Amniotic stem cell (primary cell): ENCODE measurements at regions not wholly inside any gene's neighbourhood (a gene's known extent, or its start where the extent isn't known, plus 50 kb on each side); places are given as distances from the start of the nearest gene placed in this dataset.
"Not testable (repeated sequence)": the region's sequence is repeated elsewhere in the genome, so short reads cannot be mapped to it uniquely, and the experiment has no call there.

ENCODE experiments used
- DNase-seq: peaks from one replicate; lab custom pipeline; 2025; lab: John Stamatoyannopoulos, UW

DNA sequence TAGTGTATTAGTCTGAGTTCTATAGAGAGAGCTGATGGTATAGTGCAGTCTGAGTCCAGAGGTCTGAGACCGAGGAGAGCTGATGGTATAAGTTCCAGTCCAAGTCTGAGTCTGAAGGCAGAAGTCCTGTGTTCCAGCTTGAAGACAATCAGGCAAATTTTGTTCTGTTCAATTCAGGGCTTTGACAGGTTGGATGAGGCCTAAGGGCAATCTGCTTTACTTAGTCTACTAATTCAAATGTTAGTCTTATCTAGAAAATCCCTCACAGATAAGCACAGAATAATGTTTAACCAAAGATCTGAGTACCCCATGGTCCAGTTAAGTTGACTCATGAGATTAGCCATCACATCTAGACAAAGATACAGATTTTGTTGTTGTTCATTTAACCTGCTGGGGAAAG lies 303.0 kb upstream of the KLF4 start:
- DNase-seq, result no peak

DNA sequence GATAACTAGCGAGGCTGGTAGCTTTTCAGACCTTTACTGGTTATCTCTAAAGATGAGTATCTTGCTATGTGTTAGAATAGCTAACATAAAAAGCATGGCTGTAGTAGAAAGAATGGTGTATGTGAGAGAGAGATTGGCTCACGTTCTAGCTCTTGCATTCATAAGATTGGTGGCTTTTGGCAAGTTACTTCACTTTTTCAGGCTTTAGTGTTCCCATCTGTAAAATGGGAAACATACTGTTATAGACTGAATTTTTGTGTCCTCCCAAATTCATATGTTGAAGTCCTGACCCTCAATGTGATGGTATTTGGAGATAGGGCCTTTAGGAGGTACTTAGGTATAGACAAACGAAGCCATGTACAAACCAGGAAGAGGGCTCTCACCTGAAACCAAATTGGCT lies 302.4 kb upstream of the KLF4 start:
- no peak for DNase-seq

DNA sequence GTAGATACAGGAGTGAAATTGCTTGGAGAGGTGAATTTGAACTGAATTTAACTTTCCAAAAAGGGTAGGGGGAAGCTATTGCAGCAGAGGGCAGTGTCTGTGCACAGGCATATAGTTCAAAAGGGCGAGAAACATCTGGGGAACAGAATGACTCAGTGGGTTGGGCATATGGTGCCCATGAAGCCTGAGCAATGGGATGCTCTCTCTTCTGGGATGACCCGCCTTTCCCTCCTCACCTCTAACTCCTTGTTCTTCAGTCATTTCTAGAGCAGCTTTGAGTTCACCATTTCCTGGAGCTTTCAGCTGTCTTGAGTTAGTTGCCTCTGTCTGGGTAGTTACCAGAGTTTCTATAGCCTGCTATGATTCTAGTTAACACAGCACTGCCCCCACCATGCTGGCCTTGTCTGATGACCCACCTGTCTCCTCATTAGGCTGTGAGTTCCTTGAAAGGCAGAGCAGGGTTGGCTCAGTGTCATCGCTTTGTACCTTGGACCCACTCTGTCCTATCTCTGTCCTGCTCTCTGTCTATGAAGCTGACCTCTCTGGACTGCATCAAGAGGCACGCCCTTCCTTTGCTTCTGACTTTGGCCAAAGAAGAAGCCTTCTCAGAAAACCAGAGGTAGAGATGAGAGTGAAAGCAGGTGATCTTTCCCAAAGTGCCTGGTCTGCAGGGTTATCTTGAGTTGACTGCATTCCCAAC lies 299.6 kb upstream of the KLF4 start:
- no peak for DNase-seq

DNA sequence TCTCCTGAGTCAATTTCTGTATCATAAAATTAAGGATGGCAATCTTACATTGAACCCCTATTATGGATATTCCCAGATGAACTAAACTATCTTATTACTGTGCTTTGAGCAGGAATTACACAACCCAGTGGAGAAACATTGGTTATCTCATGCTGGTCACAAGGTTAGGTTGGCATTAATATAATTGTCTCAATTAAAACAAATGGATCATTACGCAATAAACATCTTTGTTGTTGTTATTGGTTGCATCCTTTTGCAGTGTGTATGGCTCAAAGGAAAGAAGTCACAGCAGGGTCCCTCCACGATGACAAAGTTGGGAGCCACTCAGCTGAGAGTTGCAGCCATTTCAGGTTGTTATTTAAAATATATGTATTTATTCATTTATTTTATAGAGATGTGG lies 297.0 kb upstream of the KLF4 start:
- DNase-seq, result no peak

DNA sequence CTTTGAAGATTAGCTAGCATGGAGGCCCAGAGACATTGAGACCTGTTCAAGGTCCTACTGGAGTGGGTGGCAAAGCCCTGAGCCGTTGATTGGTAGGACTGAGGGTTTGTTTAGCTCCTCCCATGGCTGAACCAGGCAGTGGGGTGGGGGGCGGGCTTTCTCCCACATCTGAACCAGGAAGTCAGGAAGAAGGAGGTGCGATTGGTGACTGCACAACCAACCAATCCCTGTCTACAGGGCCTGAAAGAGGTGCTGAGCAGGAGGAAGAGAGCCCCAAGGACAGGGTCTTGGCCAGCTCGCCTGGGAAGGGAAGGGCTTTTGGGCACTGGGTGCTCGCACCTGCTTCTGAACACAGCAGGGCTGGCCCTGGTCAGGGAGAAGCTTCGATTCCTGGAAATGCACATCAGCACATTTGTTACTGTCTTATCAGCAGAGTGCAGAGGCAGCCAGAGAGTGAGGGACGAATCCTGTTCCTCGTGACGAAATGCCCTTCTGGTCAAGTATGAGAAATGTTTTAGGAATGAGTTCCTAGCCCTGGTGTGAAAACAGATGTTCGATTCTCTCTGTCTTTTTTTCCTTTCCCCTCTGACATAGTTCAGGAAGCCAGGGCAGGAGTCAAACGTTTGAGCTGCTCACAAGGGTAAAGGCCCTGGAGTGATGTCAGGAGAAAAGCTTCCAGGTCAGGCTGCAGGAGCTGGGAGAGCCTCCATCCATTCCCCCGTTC lies 294.8 kb upstream of the KLF4 start:
- DNase-seq, result peak; percentile 34

DNA sequence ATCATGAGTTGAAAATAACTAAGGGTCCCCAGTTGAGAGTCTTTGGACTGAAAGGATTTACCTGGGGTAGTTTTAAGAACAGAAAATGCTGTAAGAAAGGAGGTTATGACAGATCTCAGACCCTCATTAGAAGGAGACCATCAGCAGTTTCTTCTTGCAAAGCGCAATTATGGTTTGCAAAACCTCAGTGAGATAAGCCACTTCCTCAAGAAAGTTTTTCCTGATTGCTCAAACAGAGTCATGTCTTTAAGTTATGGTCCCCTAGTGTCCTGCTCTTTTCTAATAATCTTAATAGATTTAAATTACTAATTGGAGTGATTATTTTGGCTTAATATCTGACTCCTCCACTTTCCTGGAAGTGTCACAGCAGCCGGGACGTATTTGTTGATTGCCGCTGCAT lies 293.2 kb upstream of the KLF4 start:
- no peak for DNase-seq

DNA sequence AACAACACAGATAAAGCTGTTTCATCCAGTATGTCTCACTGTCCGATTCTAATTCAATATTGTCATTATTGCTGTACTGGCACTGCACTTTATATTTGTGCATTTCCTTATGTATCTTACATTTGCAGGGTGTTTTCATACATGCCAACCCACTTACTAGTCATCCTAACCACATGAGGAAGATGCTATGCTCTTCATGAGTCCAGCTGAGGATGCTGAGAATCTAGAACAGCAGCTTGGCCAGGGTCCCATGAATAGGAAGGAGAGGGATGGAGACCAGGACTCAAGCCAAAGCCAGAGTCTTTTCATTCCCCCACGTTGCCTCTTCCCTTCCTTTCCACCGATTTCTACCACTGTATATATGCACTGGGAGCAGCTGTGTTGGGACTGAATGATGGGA lies 292.8 kb upstream of the KLF4 start:
- no peak for DNase-seq

DNA sequence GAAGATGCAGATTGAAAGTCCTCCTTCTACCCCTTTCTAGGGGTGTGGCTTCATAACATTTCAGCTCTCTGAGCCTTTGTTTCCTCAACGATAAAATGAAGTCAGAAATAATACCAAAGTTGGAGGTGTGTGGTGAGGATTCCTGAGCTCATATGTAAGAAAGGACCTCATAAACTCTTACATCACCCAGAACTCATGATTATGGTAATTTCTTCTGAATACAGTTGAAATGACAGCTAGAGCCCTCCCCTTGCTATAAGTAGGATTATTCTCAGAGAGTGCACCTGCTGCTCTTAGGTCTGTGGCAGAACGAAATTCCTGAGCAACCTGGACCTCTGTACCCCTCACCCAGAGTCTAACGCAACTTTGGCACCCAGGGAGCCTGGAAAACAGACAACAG lies 291.4 kb upstream of the KLF4 start:
- no peak for DNase-seq

DNA sequence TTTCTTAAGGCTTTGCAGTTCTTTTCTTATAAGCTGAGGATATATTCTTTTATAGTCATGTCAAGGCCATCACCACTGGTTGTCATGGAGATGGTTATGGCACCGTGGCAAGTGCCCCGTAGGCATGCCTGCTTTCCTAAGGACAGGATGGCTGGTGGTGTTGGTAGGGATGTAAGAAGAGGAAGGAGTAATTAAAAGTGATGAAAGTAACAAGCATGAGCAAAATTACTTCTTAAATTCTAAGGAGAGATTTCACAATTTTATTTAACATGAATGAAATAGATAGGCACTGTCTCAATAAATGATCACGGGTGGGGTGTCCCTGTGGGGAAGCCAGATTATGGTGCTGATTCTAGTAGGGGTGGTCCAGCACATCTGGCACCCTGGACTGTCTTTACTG lies 290.2 kb upstream of the KLF4 start:
- DNase-seq, result no peak

DNA sequence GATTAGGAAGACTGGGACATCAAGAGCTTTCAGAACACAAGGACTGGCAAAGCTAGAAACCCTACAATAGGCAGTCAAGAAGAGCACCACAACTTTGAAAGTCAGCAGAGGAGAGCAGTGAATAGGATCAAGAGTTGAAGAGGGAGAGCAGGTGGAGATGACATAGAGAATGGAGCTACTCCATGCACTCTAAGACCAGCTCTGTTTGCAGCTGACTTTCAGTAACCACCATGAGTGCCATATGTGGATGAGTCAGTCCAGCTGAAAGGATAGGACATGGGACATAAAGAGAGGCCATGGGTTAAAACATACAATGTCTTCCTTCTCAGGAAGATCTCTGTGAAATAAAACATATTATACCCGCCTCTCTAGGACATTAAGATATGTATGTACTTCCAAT lies 289.1 kb upstream of the KLF4 start:
- DNase-seq, result no peak

DNA sequence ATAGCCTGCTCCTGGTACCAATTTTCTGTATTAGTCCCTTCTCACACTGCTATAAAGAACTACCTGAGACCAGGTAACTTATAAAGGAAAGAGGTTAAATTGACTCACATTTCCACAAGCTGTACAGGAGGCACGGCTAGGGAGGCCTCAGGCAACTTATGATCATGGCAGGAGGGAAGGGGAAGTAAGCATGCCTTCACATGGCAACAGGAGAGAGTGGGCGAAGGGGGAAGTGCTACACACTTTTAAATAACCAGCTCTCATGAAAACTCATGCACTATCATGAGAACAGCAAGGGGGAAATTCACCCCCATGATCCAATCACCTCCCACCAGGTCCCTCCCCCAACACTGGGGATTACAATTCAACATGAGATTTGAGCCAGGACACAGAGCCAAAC lies 284.5 kb upstream of the KLF4 start:
- not testable (repeated sequence) for DNase-seq

DNA sequence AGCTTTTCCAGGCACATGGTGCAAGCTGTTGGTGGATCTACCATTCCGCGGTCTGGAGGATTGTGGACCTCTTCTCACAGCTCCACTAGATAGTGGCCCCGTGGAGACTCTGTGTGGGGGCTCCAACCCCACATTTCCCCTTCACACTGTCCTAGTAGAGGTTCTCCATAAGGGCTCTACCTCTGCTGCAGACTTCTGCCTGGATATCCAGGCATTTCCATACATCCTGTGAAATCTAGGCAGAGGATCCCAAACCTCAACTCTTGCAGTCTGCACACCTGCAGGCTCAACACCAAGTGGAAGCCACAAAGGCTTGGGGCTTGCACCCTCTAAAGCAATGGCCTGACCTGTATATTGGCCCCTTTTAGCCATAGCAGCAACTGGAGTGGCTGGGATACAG lies 283.4 kb upstream of the KLF4 start:
- no peak for DNase-seq

DNA sequence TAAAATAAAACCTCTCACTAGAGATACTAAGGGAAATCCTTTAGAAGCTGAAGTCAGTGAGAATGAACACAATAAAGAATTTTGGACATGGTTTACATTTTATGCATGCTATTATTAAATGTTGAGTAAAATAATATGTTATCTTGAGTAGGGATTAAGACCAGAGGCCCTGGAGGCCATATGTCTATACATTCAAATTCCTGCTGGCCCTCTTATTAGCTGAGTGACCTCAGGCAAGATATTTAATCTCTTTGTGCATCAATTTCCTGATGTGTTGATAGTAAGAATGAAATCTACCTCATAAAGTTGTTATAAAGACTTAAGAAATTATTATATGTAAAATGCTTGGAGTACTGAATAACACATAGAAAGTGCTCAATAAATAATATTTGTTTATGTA lies 281.1 kb upstream of the KLF4 start:
- no peak for DNase-seq

DNA sequence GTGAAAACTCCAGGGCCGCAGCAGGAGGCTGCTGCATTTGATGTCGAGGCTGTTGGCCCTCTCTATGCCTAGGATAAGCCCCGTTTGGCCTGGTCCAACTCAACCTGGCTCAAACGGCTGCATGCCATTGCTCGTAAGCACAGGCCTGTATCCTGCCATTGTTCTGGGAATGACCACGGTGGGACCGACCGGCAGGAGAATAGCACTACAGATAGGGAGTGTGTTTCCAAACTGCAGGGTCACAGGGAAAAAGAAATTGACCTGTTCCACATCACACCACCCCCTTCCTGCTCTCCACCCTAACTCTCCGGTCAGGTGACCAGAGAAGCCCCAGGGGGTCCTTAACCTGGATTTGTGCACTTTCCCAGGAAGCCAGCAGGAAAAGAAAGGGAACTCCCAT lies 278.7 kb upstream of the KLF4 start:
- DNase-seq, result no peak

DNA sequence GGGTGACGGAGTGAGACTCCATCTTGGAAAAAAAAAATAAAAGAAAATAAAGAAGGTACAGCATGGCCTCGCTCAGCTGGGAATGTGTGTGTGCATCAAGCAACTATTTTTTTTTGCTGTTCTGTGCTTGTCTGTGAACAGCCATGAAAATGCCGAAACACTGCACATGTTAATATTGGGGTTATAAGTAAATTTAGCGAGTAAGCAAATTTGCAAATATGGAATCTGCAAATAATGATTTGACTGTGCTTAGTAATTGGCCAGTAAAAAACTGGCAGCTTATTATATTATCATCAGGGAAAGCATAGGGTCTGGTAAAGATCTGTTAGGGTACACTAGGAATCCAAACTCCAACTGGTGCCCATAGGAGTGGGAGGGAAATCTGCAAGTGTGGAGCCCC lies 278.1 kb upstream of the KLF4 start:
- DNase-seq, result no peak

DNA sequence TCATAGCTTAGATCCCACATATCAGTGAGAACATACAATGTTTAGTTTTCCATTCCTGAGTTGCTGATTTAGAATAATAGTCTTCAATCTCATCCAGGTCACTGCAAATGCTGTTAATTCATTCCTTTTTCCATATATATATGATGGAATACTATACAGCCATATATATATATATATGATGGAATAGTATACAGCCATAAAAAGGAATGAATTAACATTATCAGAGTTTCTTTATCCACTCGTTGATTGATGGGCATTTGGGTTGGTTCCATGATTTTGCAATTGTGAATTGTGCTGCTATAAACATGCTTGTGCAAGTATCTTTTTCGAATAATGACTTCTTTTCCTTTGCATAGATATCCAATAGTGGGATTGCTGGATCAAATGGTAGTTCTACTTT lies 273.9 kb upstream of the KLF4 start:
- not testable (repeated sequence) for DNase-seq

DNA sequence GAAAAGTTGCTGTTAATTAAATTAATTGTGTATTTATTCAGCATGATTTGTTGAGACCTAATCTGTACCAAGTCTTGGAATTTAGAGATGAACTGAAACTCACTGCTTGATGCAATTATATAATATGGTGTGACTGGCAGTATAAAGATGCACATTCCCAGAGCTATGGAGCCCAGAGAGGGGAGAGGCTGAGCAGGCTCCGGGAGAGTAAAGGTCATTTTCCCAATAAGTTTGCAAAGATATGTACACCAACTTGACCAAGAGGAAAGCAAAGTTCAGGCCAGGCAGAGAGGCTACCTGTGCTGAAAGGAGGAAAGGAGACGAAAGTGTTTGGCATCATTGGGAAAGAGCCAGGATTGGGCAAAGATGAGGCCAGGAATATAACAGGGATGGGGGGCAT lies 271.7 kb upstream of the KLF4 start:
- DNase-seq, result no peak

DNA sequence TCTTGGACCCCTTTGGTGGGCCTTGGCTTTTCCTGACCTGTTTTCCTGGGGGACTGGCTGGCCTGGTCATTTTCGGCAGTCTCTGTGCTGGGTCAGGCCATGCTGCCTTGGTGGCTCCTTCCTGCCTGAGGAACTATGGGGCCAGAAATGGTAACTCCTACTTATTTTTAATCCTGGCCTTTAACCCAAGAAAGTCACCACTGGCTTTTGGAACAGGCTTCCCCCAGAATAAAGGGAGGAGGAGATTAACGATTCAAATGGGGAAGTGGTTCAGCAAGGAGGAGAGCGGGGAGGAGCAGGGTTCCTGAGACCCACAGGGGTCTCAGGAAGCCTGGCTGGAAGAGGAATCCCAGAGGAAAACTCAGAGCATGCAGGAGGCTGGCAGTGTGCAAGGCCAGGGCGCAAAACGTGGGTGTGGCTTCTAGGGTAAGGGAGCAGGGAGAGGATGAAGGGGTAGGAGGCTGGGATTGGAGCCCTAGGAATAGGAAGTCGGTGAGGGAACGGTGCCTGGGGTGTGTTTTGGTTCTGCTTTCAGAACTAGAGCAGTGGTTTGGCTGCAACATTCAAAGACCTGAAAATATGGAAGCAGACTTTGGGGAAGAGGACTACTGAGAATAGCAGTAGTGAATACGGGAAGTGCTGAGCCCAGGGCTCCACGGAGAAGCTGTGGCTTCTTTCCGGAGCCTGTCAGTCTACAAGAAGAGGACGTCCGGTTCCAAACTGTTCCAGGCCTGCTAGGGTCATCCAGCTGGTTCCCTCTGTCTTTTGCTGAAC lies 271.1 kb upstream of the KLF4 start:
- DNase-seq, result no peak

DNA sequence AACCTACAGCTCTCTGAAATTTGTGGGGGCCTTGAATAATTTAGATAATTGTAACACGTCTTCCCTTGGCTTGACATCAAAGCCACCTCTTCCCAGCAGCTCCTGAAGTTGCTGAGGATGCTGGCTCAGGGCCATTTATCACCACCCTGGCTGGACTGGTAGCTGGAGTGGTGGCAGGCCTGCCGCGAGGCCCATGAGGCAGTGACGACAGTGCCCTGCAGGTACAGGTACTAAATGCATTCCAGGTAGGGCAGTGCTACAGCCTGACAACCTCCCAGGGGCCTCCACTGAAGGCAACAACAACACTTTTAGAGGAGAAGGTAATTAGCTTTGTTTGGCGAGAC lies 270.2 kb upstream of the KLF4 start:
- no peak for DNase-seq

DNA sequence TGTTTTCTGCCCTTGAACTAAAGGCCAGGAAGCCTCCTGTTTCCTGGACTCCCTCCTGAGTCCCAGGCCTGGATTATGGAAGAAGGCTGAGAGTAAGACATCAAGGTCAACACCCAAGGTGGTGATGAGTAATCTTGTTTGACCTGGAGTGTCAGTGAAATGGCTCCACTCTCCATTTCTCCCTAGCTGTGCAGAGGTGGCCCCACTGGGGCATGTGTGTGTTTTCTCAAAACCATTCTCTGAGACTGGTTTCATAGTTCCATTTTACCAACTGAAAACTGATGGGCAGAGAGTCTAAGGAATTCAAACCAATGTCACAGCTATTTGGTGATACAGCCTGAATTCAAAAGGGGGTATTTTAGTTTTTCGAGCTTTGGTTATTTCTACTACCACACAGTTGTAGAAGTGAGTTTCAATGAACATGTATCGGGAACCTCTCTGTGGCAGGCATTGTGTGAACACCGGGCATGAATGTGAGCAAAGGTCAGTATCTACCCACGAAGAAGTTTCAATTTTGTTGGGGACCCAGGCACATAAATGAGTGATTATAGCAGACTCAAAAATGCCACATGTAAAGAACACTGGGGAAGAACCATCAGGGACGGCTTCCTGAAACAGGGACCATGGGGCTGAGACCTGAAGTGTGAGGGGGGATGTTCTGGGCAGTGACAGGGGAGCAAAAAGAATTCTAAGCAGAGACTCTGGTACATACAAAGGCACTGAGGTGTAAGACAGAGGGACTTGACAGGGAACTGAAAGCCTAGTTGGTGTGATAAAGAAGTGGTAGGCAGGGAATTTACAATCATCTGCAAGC lies 269.6 kb upstream of the KLF4 start:
- DNase-seq, result no peak

DNA sequence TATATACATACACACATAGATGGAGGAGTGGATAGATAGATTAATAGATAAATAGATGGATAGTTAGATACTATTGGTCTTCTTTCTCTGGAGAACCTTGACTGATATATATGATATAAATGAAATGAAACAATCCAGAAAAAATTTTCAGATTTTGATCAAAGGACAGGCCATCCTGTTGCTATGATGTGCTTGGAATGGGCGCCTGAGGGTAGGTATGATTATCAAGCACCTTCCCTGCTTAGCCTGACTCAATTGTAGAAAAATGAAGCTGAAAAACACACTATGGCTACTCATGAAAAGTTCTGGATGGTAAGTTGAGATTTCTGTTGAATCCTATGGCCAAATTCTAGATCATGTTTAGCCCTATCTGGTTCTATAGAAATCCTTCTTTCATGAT lies 266.5 kb upstream of the KLF4 start:
- no peak for DNase-seq

DNA sequence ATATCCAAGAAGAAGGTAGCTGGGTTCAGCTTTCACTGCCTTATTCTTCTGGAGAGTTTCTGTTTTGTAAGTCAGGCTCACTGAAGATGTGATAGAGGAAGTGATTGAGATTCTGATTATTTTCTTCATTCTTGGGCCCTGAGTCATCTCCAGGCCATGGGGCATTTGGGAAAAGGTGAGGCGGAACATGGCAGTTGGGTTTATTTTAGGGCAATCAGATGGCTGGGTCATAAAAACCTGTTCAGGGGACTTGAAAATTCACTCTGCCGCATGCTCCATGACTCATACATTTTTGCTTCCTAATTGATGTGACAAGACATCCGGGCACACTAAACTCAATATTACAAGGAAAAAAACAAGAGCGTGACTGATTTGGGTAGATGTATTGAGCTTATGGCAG lies 265.7 kb upstream of the KLF4 start:
- peak; percentile 34 for DNase-seq
